ENCODE measurements at regions not wholly inside any gene's neighbourhood (a gene's known extent, or its start where the extent isn't known, plus 50 kb on each side); places are given as distances from the start of the nearest gene placed in this dataset.
"Not testable (repeated sequence)": the region's sequence is repeated elsewhere in the genome, so short reads cannot be mapped to it uniquely, and the experiment has no call there.

DNA sequence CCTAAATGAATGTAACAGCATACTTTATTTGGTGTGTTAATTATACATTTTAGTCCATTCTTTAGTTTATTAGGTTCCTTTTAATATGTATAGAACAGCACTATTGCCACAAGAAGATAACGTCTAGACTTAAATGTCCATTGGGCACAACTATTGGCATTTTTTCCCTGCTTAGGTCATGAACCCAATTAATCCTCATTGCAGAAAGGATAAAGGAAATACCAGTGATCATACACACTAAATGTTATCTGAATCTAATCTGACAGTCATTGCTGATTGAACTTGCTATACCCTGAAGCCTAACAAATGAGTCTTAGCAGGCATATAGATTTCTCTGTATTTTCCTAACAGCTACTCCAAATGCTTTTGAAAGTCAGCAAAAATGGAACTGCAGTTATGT is 2250.0 kb upstream of the AGA start:
- H3K4me1 Mint-ChIP-seq = no peaks in the 10 kb centered on the region
- no peak for TF ChIP-seq CTCF (IDR thresholded peaks at IDR 0.05; ENCODE audit: unreplicated experiment in 3 of 3)
- no peaks in the 10 kb centered on the region for H3K9me3 Mint-ChIP-seq
- H3K27ac Mint-ChIP-seq = no peak overlapping the region
- H3K36me3 Mint-ChIP-seq (ENCODE audit: low read depth) = no peaks in the 10 kb centered on the region
- H3K4me3 Mint-ChIP-seq = no peak overlapping the region
- H3K27me3 Mint-ChIP-seq (ENCODE audit: low read depth) = no peaks in the 10 kb centered on the region

- Mint-ChIP-seq H3K27ac (no peak overlapping the region), H3K4me1 (no peaks in the 10 kb centered on the region), H3K4me3 (no peak overlapping the region), H3K36me3 (ENCODE audit: low read depth) (no peaks in the 10 kb centered on the region), H3K27me3 (ENCODE audit: low read depth) (no peaks in the 10 kb centered on the region), H3K9me3 (no peaks in the 10 kb centered on the region)
- no peak for TF ChIP-seq CTCF (IDR thresholded peaks at IDR 0.05; ENCODE audit: unreplicated experiment in 3 of 3)
Observed at GRCh38 chr4:179695175-179695574, 2252.9 kb upstream of the AGA start.

GRCh38 chr4:179698321-179698720 is 2256.1 kb upstream of the AGA start:
- Mint-ChIP-seq H3K27me3 (ENCODE audit: low read depth) (no peaks in the 10 kb centered on the region), H3K36me3 (ENCODE audit: low read depth) (no peaks in the 10 kb centered on the region), H3K27ac (peak overlapping the region in 1 of 3 experiments; percentile 25), H3K4me3 (no peak overlapping the region), H3K9me3 (no peaks in the 10 kb centered on the region), H3K4me1 (no peaks in the 10 kb centered on the region)
- no peak for TF ChIP-seq CTCF (IDR thresholded peaks at IDR 0.05; ENCODE audit: unreplicated experiment in 3 of 3)

DNA sequence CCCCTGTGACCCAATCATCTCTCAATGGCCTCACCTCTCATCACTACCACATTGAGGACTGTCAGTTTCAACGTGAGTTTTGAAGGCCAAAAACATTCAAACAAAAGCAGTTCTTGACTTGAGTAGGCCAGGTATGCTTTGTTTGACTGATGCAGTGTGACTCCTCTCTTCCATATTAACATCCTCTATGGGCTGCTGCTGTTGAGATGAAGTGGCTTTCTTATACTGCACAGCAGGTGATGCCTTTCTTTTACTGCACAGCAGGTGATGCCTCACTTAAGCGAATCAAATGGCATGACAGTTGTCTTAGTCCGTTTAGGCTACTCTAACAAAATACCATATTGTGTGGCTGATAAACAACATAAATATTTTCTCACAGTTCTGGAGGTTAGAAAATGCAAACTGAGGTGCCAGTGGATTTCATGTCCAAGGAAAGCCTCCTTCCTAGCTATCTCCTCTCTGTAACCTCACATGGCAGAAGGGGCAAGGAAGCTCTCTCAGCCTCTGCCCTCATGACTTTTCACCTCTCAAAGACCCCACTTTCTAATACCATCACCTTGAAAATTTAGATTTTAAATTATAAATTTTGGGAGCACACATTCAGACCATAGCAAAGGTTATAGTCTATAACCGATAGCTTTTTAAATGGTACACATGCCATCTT is 2267.9 kb upstream of the AGA start:
- Mint-ChIP-seq H3K4me3 (no peak overlapping the region), H3K4me1 (no peaks in the 10 kb centered on the region), H3K27ac (no peak overlapping the region), H3K9me3 (peaks cover 2% of the 10 kb centered on the region), H3K27me3 (ENCODE audit: low read depth) (no peaks in the 10 kb centered on the region), H3K36me3 (ENCODE audit: low read depth) (no peaks in the 10 kb centered on the region)
- no peak for TF ChIP-seq CTCF (IDR thresholded peaks at IDR 0.05; ENCODE audit: unreplicated experiment in 3 of 3)

GRCh38 chr4:179719766-179720450 is 2277.7 kb upstream of the AGA start:
- H3K4me1 Mint-ChIP-seq = no peaks in the 10 kb centered on the region
- TF ChIP-seq CTCF (IDR thresholded peaks at IDR 0.05; ENCODE audit: unreplicated experiment in 3 of 3) = no peak
- no peak overlapping the region for H3K27ac Mint-ChIP-seq
- no peaks in the 10 kb centered on the region for H3K27me3 Mint-ChIP-seq (ENCODE audit: low read depth)
- H3K9me3 Mint-ChIP-seq = peaks cover 2% of the 10 kb centered on the region
- peaks cover 4% of the 10 kb centered on the region for H3K36me3 Mint-ChIP-seq (ENCODE audit: low read depth)
- no peak overlapping the region for H3K4me3 Mint-ChIP-seq

- not testable (repeated sequence) for H3K27me3 Mint-ChIP-seq (ENCODE audit: low read depth); H3K4me1 Mint-ChIP-seq; H3K9me3 Mint-ChIP-seq; H3K36me3 Mint-ChIP-seq (ENCODE audit: low read depth); H3K27ac Mint-ChIP-seq; H3K4me3 Mint-ChIP-seq
Observed at GRCh38 chr4:179726491-179726890, 2284.3 kb upstream of the AGA start.
